IMR-90 (cell line): ENCODE measurements at regions not wholly inside any gene's neighbourhood (a gene's known extent, or its start where the extent isn't known, plus 50 kb on each side); places are given as distances from the start of the nearest gene placed in this dataset.

Source experiments
- ATAC-seq: fragments of 200-7000 bp; cut with Tn5 transposase; 2 replicates; pipeline ENCODE4 v1.9.1; 2020; ENCODE audit warnings: low read depth, mild to moderate bottlenecking, moderate library complexity
- BruUV-seq: library from RNA; stranded (reverse); fragments of 400-500 nt; replicated peaks from 2 replicates; lab custom pipeline; 2021; lab: Mats Ljungman, UMichigan
- CTCF ChIA-PET: fragments of 300-600 bp; formaldehyde crosslinking; extraction: SDS; loops from one replicate; lab custom pipeline; 2021; ENCODE audit warnings: antibody characterized with exemption; lab: Yijun Ruan, JAX
- POLR2A ChIA-PET: fragments of 300-600 bp; sonication (Branson Sonifier 250); formaldehyde crosslinking; loops from one replicate; lab custom pipeline; 2022; ENCODE audit warnings: antibody characterized with exemption; ENCODE audit not compliant: unreplicated experiment; lab: Charles Lee
- DNase-seq: peaks from one replicate; pipeline ENCODE4 v3.0.0; 2013
- H2AFZ ChIP-seq: replicated peaks from 2 replicates; pipeline ENCODE3; 2013; ENCODE audit warnings: low read length, mild to moderate bottlenecking; ENCODE audit not compliant: poor library complexity
- H2AK5ac ChIP-seq: 2 replicates; pipeline ENCODE4 v1.6.1; 2013; ENCODE audit warnings: low read depth, low read length, inconsistent platforms
- H2AK9ac ChIP-seq: replicated peaks from 2 replicates; pipeline ENCODE3; 2013; ENCODE audit warnings: mild to moderate bottlenecking, low read depth, low read length, moderate library complexity; ENCODE audit not compliant: poor library complexity
- H2BK120ac ChIP-seq: 2 replicates; pipeline ENCODE4 v1.6.1; 2013; ENCODE audit warnings: low read depth, low read length, inconsistent platforms
- H2BK15ac ChIP-seq: 3 replicates; pipeline ENCODE4 v1.6.1; 2013; ENCODE audit warnings: low read depth, low read length, inconsistent platforms
- H2BK20ac ChIP-seq: 2 replicates; pipeline ENCODE4 v1.6.1; 2013; ENCODE audit warnings: low read depth, mild to moderate bottlenecking, inconsistent platforms, low read length, moderate library complexity
- H2BK5ac ChIP-seq: 2 replicates; pipeline ENCODE4 v1.6.1; 2013; ENCODE audit warnings: mild to moderate bottlenecking, low read depth, low read length, inconsistent platforms; ENCODE audit not compliant: poor library complexity, severe bottlenecking
- H3K14ac ChIP-seq: replicated peaks from 2 replicates; pipeline ENCODE4 v1.6.1; 2013; ENCODE audit warnings: low read depth, low read length, inconsistent platforms
- H3K18ac ChIP-seq: 2 replicates; pipeline ENCODE4 v1.6.1; 2013; ENCODE audit warnings: low read depth, low read length, control low read depth
- H3K23ac ChIP-seq: 2 replicates; pipeline ENCODE4 v1.6.1; 2013; ENCODE audit warnings: low read depth, low read length, inconsistent platforms
- H3K27ac ChIP-seq: 2 replicates; pipeline ENCODE4 v1.5.1; 2013; ENCODE audit warnings: mild to moderate bottlenecking, control low read depth, low read length; ENCODE audit not compliant: insufficient read depth
- H3K27me3 ChIP-seq: 2 replicates; pipeline ENCODE4 v1.6.1; 2013; ENCODE audit warnings: low read length; ENCODE audit not compliant: control insufficient read depth, insufficient read depth
- H3K36me3 ChIP-seq: 2 replicates; pipeline ENCODE4 v1.6.1; 2013; ENCODE audit warnings: low read length, mixed read lengths; ENCODE audit not compliant: control insufficient read depth, insufficient read depth
- H3K4ac ChIP-seq: 2 replicates; pipeline ENCODE4 v1.6.1; 2013; ENCODE audit warnings: low read depth, low read length, inconsistent platforms
- H3K4me1 ChIP-seq: 2 replicates; pipeline ENCODE4 v1.6.1; 2013; ENCODE audit warnings: low read length, mixed read lengths; ENCODE audit not compliant: control insufficient read depth, insufficient read depth
- H3K4me2 ChIP-seq: 2 replicates; pipeline ENCODE4 v1.6.1; 2013; ENCODE audit warnings: low read depth, mild to moderate bottlenecking, control low read depth, low read length, moderate library complexity
- H3K4me3 ChIP-seq: 2 replicates; pipeline ENCODE4 v1.5.1; 2013; ENCODE audit warnings: low read depth, mild to moderate bottlenecking, control low read depth, low read length, moderate library complexity; ENCODE audit not compliant: insufficient read depth
- H3K56ac ChIP-seq: 2 replicates; pipeline ENCODE4 v1.6.1; 2013; ENCODE audit warnings: low read length, inconsistent platforms; ENCODE audit not compliant: insufficient read depth; ENCODE audit errors: extremely low read depth
- H3K79me1 ChIP-seq, 2 experiments: 2 replicates each; pipeline ENCODE4 v1.6.1; 2013; ENCODE audit warnings: low read length in 2 of 2, inconsistent platforms in 1 of 2, low read depth in 1 of 2
- H3K9ac ChIP-seq: 2 replicates; pipeline ENCODE4 v1.6.1; 2013; ENCODE audit warnings: low read depth, low read length, control low read depth
- H3K9me1 ChIP-seq: 2 replicates; pipeline ENCODE4 v1.6.1; 2013; ENCODE audit warnings: low read length, inconsistent platforms; ENCODE audit not compliant: insufficient read depth
- H3K9me3 ChIP-seq: 2 replicates; pipeline ENCODE4 v1.6.1; 2013; ENCODE audit warnings: low read length; ENCODE audit not compliant: control insufficient read depth, insufficient read depth
- H4K20me1 ChIP-seq: 2 replicates; pipeline ENCODE4 v1.6.1; 2013; ENCODE audit warnings: low read length, inconsistent platforms; ENCODE audit not compliant: insufficient read depth
- H4K5ac ChIP-seq: 2 replicates; pipeline ENCODE4 v1.6.1; 2013; ENCODE audit warnings: mild to moderate bottlenecking, low read depth, low read length, control low read depth
- H4K8ac ChIP-seq, 2 experiments: 2 replicates each; pipeline ENCODE4 v1.6.1; 2013; ENCODE audit warnings: low read depth in 2 of 2, low read length in 2 of 2, control low read depth in 1 of 2, inconsistent platforms in 1 of 2
- H4K91ac ChIP-seq: 2 replicates; pipeline ENCODE4 v1.6.1; 2013; ENCODE audit warnings: low read depth, low read length, inconsistent platforms; ENCODE audit not compliant: insufficient read depth
- BHLHE40 ChIP-seq: fragments of 150-350 bp; IDR thresholded peaks from 2 replicates; pipeline ENCODE4 v1.6.1; 2016; ENCODE audit warnings: mild to moderate bottlenecking, low read depth, low read length
- CEBPB ChIP-seq: IDR thresholded peaks from 2 replicates; pipeline ENCODE4 v1.6.1; 2012; ENCODE audit warnings: low read depth, low read length, improper control_type of control experiment
- CHD1 ChIP-seq: IDR thresholded peaks from 2 replicates; pipeline ENCODE4 v1.6.1; 2012; ENCODE audit warnings: low read depth, low read length, improper control_type of control experiment
- FOS ChIP-seq: fragments of 150-350 bp; IDR thresholded peaks from 2 replicates; pipeline ENCODE4 v1.6.1; 2016; ENCODE audit warnings: low read depth, low read length
- MAZ ChIP-seq: IDR thresholded peaks from 2 replicates; pipeline ENCODE4 v1.6.1; 2012; ENCODE audit warnings: low read depth, mild to moderate bottlenecking, low read length, improper control_type of control experiment, moderate library complexity, borderline replicate concordance
- RAD21 ChIP-seq: IDR thresholded peaks from 2 replicates; pipeline ENCODE4 v1.6.1; 2012; ENCODE audit warnings: low read length, improper control_type of control experiment
- SMC3 ChIP-seq: fragments of 150-350 bp; IDR thresholded peaks from 2 replicates; pipeline ENCODE4 v1.6.1; 2016; ENCODE audit warnings: low read depth, mild to moderate bottlenecking, antibody characterized with exemption, low read length, moderate library complexity
- WGBS, 2 experiments: methylation state at CpG; one replicate each; pipeline versions ENCODE4 v1.1.5 to v1.1.7; 2013; ENCODE audit warnings: missing lambda C conversion rate in 2 of 2; ENCODE audit not compliant: insufficient read length in 1 of 2; ENCODE audit errors: extremely low coverage in 2 of 2; 5-methylcytosine and 5-hydroxymethylcytosine counted together
- dilution Hi-C: fragments of 300-500 bp; cut with HindIII; formaldehyde crosslinking; loops from one replicate; pipeline ENCODE4 v1.14.3; 2018; ENCODE audit warnings: low sequenced_read_pairs; ENCODE audit not compliant: unreplicated experiment
- in situ Hi-C: fragments of 300-500 bp; cut with MboI; formaldehyde crosslinking; loops from 3 replicates; pipeline ENCODE4 v1.14.3; 2019; ENCODE audit warnings: low sequenced_read_pairs, inconsistent platforms, mixed read lengths
- intact Hi-C: fragments of 100-400 bp; cut with micrococcal nuclease; formaldehyde crosslinking; loops from 2 replicates; pipeline ENCODE4 v1.10.0; 2022
- TF ChIP-seq, protein P1 (sequence below): fragments of 150-350 bp; IDR thresholded peaks from 2 replicates; pipeline ENCODE4 v1.6.1; 2017; ENCODE audit warnings: mild to moderate bottlenecking, antibody characterized with exemption, low read length, low read depth

DNA sequence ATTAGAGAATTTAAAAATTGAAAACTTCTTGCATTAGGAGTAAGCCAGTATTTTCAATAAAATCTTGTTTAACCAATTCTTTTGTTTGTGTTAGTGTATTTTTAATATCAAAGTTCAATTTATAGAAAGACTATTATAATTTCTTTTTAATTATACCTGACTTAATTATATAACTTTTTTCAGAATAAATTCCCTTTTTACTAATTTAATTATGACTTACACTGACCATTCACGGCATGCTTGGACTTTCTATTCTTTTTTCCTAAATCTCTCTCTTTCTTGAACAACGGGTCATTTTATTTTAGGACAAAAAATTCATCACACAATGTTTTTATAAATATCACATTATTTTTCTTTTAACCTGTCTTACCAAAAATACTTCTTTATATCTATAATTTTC lies 555.3 kb upstream of the PTGER4 start:
- no peak overlapping the region for H2AK5ac ChIP-seq
- dilution Hi-C loops, result no loop called here
- H2BK20ac ChIP-seq, result no peak overlapping the region
- no peak overlapping the region for H4K8ac ChIP-seq
- ATAC-seq (no peak), DNase-seq (no peak)
- TF ChIP-seq RAD21 (no peak), MAZ (no peak), FOS (no peak), CHD1 (no peak), CEBPB (no peak), SMC3 (no peak), BHLHE40 (no peak)
- TF ChIP-seq, protein P1, sequence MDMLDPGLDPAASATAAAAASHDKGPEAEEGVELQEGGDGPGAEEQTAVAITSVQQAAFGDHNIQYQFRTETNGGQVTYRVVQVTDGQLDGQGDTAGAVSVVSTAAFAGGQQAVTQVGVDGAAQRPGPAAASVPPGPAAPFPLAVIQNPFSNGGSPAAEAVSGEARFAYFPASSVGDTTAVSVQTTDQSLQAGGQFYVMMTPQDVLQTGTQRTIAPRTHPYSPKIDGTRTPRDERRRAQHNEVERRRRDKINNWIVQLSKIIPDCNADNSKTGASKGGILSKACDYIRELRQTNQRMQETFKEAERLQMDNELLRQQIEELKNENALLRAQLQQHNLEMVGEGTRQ, result no peak
- no peak overlapping the region for H3K27ac ChIP-seq
- no peak overlapping the region for H3K14ac ChIP-seq
- H3K23ac ChIP-seq, result no peak overlapping the region
- no peaks in the 10 kb centered on the region for H3K27me3 ChIP-seq
- peaks cover 11% of the 10 kb centered on the region for H3K9me3 ChIP-seq
- no peak overlapping the region for H3K9ac ChIP-seq
- no peak overlapping the region for H3K4me2 ChIP-seq
- H3K79me1 ChIP-seq, result no peaks in the 10 kb centered on the region
- no peak overlapping the region for H2BK120ac ChIP-seq
- no peak overlapping the region for H2BK5ac ChIP-seq
- H3K56ac ChIP-seq, result no peak overlapping the region
- no peaks in the 10 kb centered on the region for H3K36me3 ChIP-seq
- no peaks in the 10 kb centered on the region for H4K20me1 ChIP-seq
- no peak overlapping the region for H3K4ac ChIP-seq
- no CpG with 5 or more reads among the region's 2 CpGs for WGBS, 2 experiments
- no peak overlapping the region for H2AFZ ChIP-seq
- H4K91ac ChIP-seq, result no peak overlapping the region
- POLR2A ChIA-PET, result no interaction called here
- intact Hi-C loops, result no loop called here
- H4K5ac ChIP-seq, result no peak overlapping the region
- H2BK15ac ChIP-seq, result no peak overlapping the region
- CTCF ChIA-PET, result interaction anchor here (0.5 to 0.7 kb wide), 2 partner anchors 471 to 1109 kb away, joined by 3 read pairs; no protein-coding TSS in a partner anchor
- no TSS peak for BruUV-seq
- no peak overlapping the region for H3K18ac ChIP-seq
- H3K4me1 ChIP-seq, result no peaks in the 10 kb centered on the region
- H3K4me3 ChIP-seq, result no peak overlapping the region
- H2AK9ac ChIP-seq, result no peak overlapping the region
- in situ Hi-C loops, result no loop called here
- H3K9me1 ChIP-seq, result no peaks in the 10 kb centered on the region
